ENCODE measurements at regions not wholly inside any gene's neighbourhood (a gene's known extent, or its start where the extent isn't known, plus 50 kb on each side); places are given as distances from the start of the nearest gene placed in this dataset.
"Not testable (repeated sequence)": the region's sequence is repeated elsewhere in the genome, so short reads cannot be mapped to it uniquely, and the experiment has no call there.

DNA sequence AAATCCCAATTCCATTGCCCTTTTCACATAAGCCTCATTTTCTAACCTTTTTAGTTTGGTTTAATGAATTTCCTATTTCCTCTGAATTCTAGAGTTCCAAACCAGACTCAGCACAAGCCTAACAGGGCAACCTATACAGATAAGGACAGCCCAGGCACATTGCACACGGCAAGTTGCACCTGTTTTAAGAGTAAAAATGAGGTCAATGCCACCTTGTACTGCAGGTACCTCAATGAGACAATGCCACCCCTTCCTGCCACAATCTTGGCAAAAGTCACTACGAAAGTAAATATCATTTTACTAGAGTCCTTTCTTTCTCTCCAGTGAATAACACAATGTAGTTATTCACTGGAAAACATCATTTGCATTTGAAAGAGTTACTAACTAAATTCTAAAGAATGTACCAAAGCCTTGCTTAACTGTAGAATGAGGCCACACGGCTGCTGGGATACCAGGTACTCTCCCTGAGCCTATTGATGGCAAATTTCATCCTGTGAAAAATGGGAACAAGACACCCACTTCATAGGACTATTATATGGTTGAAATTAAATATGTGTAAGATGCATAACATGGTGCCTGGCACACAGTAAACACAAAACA lies 123.2 kb upstream of the NBPF26 start:
- H3K27me3 ChIP-seq (ENCODE audit: low read depth, low read length); H3K79me2 ChIP-seq (ENCODE audit: low read length); H3K27ac ChIP-seq (ENCODE audit: low read length): not testable (repeated sequence)

DNA sequence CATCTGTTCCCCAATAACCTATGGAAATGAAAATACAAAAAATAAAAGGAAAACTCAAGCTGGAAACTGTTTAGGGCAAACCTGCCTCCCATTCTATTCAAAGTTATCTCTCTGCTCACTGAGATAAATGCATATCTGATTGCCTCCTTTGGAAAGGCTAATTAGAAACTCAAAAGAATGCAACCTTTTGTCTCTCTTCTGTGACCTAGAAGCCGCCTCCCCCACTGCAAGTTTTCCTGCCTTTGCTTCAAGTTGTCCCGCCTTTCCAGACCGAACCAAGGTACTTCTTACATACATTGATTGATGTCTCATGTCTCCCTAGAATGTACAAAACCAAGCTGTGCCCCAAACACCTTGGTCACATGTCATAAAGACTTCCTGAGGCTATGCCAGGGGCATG lies 115.9 kb upstream of the NBPF26 start:
- not testable (repeated sequence) for H3K27ac ChIP-seq (ENCODE audit: low read length); H3K9me3 ChIP-seq (ENCODE audit: insufficient read depth, low read length); H3K36me3 ChIP-seq (replicated peaks; ENCODE audit: low read depth, low read length); H3K4me3 ChIP-seq (ENCODE audit: low read length); H4K20me1 ChIP-seq (ENCODE audit: insufficient read depth, low read length); H3K79me2 ChIP-seq (ENCODE audit: low read length); H3K9ac ChIP-seq (ENCODE audit: low read length); H3K4me1 ChIP-seq (ENCODE audit: low read length); H3K27me3 ChIP-seq (ENCODE audit: low read depth, low read length); H2AFZ ChIP-seq (ENCODE audit: low read depth, low read length); H3K4me2 ChIP-seq (ENCODE audit: low read length)

More for the DNA sequence above, 123.2 kb upstream of the NBPF26 start:
- H3K4me2 ChIP-seq (ENCODE audit: low read length); H3K9me3 ChIP-seq (ENCODE audit: insufficient read depth, low read length); H3K9ac ChIP-seq (ENCODE audit: low read length); H3K4me3 ChIP-seq (ENCODE audit: low read length); H2AFZ ChIP-seq (ENCODE audit: low read depth, low read length); H4K20me1 ChIP-seq (ENCODE audit: insufficient read depth, low read length); H3K4me1 ChIP-seq (ENCODE audit: low read length); H3K36me3 ChIP-seq (replicated peaks; ENCODE audit: low read depth, low read length): not testable (repeated sequence)

GRCh38 chr1:120608314-120609014 lies 115.3 kb upstream of the NBPF26 start:
- not testable (repeated sequence) for H3K4me2 ChIP-seq (ENCODE audit: low read length); H4K20me1 ChIP-seq (ENCODE audit: insufficient read depth, low read length); H3K9me3 ChIP-seq (ENCODE audit: insufficient read depth, low read length); H3K27ac ChIP-seq (ENCODE audit: low read length); H3K36me3 ChIP-seq (replicated peaks; ENCODE audit: low read depth, low read length); H2AFZ ChIP-seq (ENCODE audit: low read depth, low read length); H3K4me1 ChIP-seq (ENCODE audit: low read length); H3K9ac ChIP-seq (ENCODE audit: low read length); H3K79me2 ChIP-seq (ENCODE audit: low read length); H3K4me3 ChIP-seq (ENCODE audit: low read length); H3K27me3 ChIP-seq (ENCODE audit: low read depth, low read length)

GRCh38 chr1:120609015-120609573 lies 114.7 kb upstream of the NBPF26 start:
- not testable (repeated sequence) for H3K9me3 ChIP-seq (ENCODE audit: insufficient read depth, low read length); H3K4me1 ChIP-seq (ENCODE audit: low read length); H2AFZ ChIP-seq (ENCODE audit: low read depth, low read length); H3K79me2 ChIP-seq (ENCODE audit: low read length); H3K27me3 ChIP-seq (ENCODE audit: low read depth, low read length); H3K27ac ChIP-seq (ENCODE audit: low read length); H3K9ac ChIP-seq (ENCODE audit: low read length); H3K4me3 ChIP-seq (ENCODE audit: low read length); H4K20me1 ChIP-seq (ENCODE audit: insufficient read depth, low read length); H3K36me3 ChIP-seq (replicated peaks; ENCODE audit: low read depth, low read length); H3K4me2 ChIP-seq (ENCODE audit: low read length)

GRCh38 chr1:120609834-120610233 lies 113.9 kb upstream of the NBPF26 start:
- not testable (repeated sequence) for H3K27ac ChIP-seq (ENCODE audit: low read length); H3K4me2 ChIP-seq (ENCODE audit: low read length); H3K9me3 ChIP-seq (ENCODE audit: insufficient read depth, low read length); H2AFZ ChIP-seq (ENCODE audit: low read depth, low read length); H3K36me3 ChIP-seq (replicated peaks; ENCODE audit: low read depth, low read length); H3K27me3 ChIP-seq (ENCODE audit: low read depth, low read length); H3K9ac ChIP-seq (ENCODE audit: low read length); H4K20me1 ChIP-seq (ENCODE audit: insufficient read depth, low read length); H3K79me2 ChIP-seq (ENCODE audit: low read length); H3K4me1 ChIP-seq (ENCODE audit: low read length); H3K4me3 ChIP-seq (ENCODE audit: low read length)

DNA sequence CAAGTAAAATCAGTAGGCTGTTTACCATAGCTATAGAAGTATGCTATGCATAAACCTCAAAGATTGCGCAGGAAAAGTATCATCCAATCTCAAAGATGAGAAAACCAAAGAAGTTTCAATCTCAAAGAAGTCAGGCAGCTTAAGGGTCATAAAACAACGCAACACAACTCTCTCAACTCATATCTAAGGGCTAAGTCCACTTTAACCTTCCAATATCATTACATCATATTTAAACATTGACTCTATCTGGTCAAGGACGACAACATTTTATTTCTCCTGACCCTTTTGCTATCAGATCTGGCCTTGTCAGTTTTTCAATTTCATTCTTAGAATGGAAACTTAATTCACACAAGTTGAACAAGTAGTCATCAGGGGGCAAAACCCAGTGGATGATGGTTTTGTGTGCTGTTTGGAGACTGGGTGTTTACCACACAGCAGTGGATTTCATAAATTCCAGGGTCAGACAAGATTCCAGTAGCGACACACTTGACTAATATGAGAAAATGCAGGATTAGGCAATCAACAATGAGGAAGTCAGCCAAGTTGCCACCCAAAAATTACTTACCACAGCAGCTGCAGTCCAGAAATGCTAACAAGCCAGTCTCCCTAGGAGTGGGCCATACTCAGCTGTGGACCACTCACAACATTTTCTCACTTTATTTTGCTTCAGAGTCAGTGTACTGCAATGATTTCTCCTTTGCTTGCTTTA lies 108.7 kb upstream of the NBPF26 start:
- not testable (repeated sequence) for H3K4me3 ChIP-seq (ENCODE audit: low read length); H2AFZ ChIP-seq (ENCODE audit: low read depth, low read length); H3K9ac ChIP-seq (ENCODE audit: low read length); H3K79me2 ChIP-seq (ENCODE audit: low read length); H3K9me3 ChIP-seq (ENCODE audit: insufficient read depth, low read length); H3K27me3 ChIP-seq (ENCODE audit: low read depth, low read length); H3K36me3 ChIP-seq (replicated peaks; ENCODE audit: low read depth, low read length); H3K4me2 ChIP-seq (ENCODE audit: low read length); H3K27ac ChIP-seq (ENCODE audit: low read length); H4K20me1 ChIP-seq (ENCODE audit: insufficient read depth, low read length); H3K4me1 ChIP-seq (ENCODE audit: low read length)

DNA sequence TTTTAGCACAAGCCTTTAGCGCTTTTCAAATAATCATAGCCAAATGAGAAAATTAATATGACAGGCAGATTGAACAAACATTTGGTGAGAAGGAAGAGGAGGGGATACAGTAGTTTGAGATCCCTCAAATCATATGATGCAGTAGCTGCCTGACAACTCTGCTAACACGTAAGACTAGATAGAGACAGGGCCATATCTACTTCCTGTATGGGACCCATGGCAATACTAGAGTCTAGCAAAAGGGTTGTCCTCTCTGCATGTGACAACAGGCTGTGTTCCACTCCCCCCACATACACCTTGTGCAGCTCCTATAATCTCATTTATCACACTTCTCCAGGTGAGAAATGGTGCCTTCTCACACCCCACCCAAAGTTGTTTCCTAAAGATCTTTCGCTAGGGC lies 106.3 kb upstream of the NBPF26 start:
- H3K9ac ChIP-seq (ENCODE audit: low read length); H3K4me3 ChIP-seq (ENCODE audit: low read length): not testable (repeated sequence)

GRCh38 chr1:120619867-120620692 lies 103.7 kb upstream of the NBPF26 start:
- not testable (repeated sequence) for H3K79me2 ChIP-seq (ENCODE audit: low read length); H3K36me3 ChIP-seq (replicated peaks; ENCODE audit: low read depth, low read length); H2AFZ ChIP-seq (ENCODE audit: low read depth, low read length); H3K27ac ChIP-seq (ENCODE audit: low read length); H4K20me1 ChIP-seq (ENCODE audit: insufficient read depth, low read length); H3K4me1 ChIP-seq (ENCODE audit: low read length); H3K4me2 ChIP-seq (ENCODE audit: low read length); H3K27me3 ChIP-seq (ENCODE audit: low read depth, low read length); H3K9ac ChIP-seq (ENCODE audit: low read length); H3K9me3 ChIP-seq (ENCODE audit: insufficient read depth, low read length); H3K4me3 ChIP-seq (ENCODE audit: low read length)

More for the DNA sequence above, 106.3 kb upstream of the NBPF26 start:
- not testable (repeated sequence) for H4K20me1 ChIP-seq (ENCODE audit: insufficient read depth, low read length); H3K27ac ChIP-seq (ENCODE audit: low read length); H3K27me3 ChIP-seq (ENCODE audit: low read depth, low read length); H3K36me3 ChIP-seq (replicated peaks; ENCODE audit: low read depth, low read length); H3K4me1 ChIP-seq (ENCODE audit: low read length); H2AFZ ChIP-seq (ENCODE audit: low read depth, low read length); H3K9me3 ChIP-seq (ENCODE audit: insufficient read depth, low read length); H3K79me2 ChIP-seq (ENCODE audit: low read length); H3K4me2 ChIP-seq (ENCODE audit: low read length)

- H3K27me3 ChIP-seq (ENCODE audit: low read depth, low read length); H3K9me3 ChIP-seq (ENCODE audit: insufficient read depth, low read length); H3K36me3 ChIP-seq (replicated peaks; ENCODE audit: low read depth, low read length); H2AFZ ChIP-seq (ENCODE audit: low read depth, low read length); H3K4me1 ChIP-seq (ENCODE audit: low read length); H3K79me2 ChIP-seq (ENCODE audit: low read length); H3K4me2 ChIP-seq (ENCODE audit: low read length); H3K4me3 ChIP-seq (ENCODE audit: low read length); H4K20me1 ChIP-seq (ENCODE audit: insufficient read depth, low read length); H3K27ac ChIP-seq (ENCODE audit: low read length); H3K9ac ChIP-seq (ENCODE audit: low read length): not testable (repeated sequence)
Observed at GRCh38 chr1:120620693-120620969, 103.1 kb upstream of the NBPF26 start.

All from OCI-LY3 (cell line).